ENCODE measurements at regions not wholly inside any gene's neighbourhood (a gene's known extent, or its start where the extent isn't known, plus 50 kb on each side); places are given as distances from the start of the nearest gene placed in this dataset.

DNA sequence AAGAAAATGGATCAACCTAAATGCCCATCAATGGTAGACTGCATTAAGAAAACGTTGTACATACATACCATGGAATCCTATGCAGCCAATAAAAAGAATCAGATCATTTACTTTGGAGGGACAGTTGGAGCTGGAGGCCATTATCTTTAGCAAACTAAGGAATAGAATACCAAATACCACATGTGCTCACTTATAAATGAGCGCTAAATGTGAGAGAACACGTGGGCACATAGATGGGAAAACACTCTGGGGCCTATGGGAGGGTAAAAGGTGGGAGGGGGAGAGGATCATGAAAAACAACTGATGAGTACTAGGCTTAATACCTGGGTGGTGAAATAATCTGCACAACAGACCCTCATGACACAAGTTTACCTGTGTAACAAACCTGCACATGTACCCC, 1729.9 kb upstream of the PCDH10 start:
- no peak overlapping the region for H3K4me3 ChIP-seq (IDR thresholded peaks at IDR 0.05; ENCODE audit: insufficient read depth, low read depth, low read length)

GRCh38 chr4:131426023-131426758, 1722.9 kb upstream of the PCDH10 start:
- no peak overlapping the region for H3K4me3 ChIP-seq (IDR thresholded peaks at IDR 0.05; ENCODE audit: insufficient read depth, low read depth, low read length)
- H3K9ac ChIP-seq: no peak overlapping the region
- no peaks in the 10 kb centered on the region for H3K79me2 ChIP-seq (ENCODE audit: insufficient read depth, low read depth)
- peaks cover 8% of the 10 kb centered on the region for H3K4me1 ChIP-seq (ENCODE audit: low read depth, poor library complexity, severe bottlenecking)
- H3K27ac ChIP-seq: no peak overlapping the region
- no peak overlapping the region for H3K4me2 ChIP-seq
- no peaks in the 10 kb centered on the region for H4K20me1 ChIP-seq (ENCODE audit: insufficient read depth)
- H3K27me3 ChIP-seq (ENCODE audit: insufficient read depth, low read depth): no peaks in the 10 kb centered on the region
- H2AFZ ChIP-seq (ENCODE audit: low read depth): no peak overlapping the region
- no peaks in the 10 kb centered on the region for H3K36me3 ChIP-seq (ENCODE audit: insufficient read depth)
- TF ChIP-seq, protein P1, sequence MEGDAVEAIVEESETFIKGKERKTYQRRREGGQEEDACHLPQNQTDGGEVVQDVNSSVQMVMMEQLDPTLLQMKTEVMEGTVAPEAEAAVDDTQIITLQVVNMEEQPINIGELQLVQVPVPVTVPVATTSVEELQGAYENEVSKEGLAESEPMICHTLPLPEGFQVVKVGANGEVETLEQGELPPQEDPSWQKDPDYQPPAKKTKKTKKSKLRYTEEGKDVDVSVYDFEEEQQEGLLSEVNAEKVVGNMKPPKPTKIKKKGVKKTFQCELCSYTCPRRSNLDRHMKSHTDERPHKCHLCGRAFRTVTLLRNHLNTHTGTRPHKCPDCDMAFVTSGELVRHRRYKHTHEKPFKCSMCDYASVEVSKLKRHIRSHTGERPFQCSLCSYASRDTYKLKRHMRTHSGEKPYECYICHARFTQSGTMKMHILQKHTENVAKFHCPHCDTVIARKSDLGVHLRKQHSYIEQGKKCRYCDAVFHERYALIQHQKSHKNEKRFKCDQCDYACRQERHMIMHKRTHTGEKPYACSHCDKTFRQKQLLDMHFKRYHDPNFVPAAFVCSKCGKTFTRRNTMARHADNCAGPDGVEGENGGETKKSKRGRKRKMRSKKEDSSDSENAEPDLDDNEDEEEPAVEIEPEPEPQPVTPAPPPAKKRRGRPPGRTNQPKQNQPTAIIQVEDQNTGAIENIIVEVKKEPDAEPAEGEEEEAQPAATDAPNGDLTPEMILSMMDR (conservative IDR thresholded peaks at IDR 0.05; ENCODE audit: low read depth, low read length): no peak

More for the DNA sequence above, 1729.9 kb upstream of the PCDH10 start:
- Histone ChIP-seq H3K27ac (no peak overlapping the region), H3K4me1 (ENCODE audit: low read depth, poor library complexity, severe bottlenecking) (no peaks in the 10 kb centered on the region), H3K36me3 (ENCODE audit: insufficient read depth) (no peaks in the 10 kb centered on the region), H3K9ac (no peak overlapping the region), H3K79me2 (ENCODE audit: insufficient read depth, low read depth) (no peaks in the 10 kb centered on the region), H3K4me2 (no peak overlapping the region), H3K27me3 (ENCODE audit: insufficient read depth, low read depth) (no peaks in the 10 kb centered on the region), H4K20me1 (ENCODE audit: insufficient read depth) (no peaks in the 10 kb centered on the region), H2AFZ (ENCODE audit: low read depth) (no peak overlapping the region)
- TF ChIP-seq, protein P1 (conservative IDR thresholded peaks at IDR 0.05; ENCODE audit: low read depth, low read length): no peak

- H3K4me3 ChIP-seq (IDR thresholded peaks at IDR 0.05; ENCODE audit: insufficient read depth, low read depth, low read length): no peak overlapping the region
- H3K27me3 ChIP-seq (ENCODE audit: insufficient read depth, low read depth): no peaks in the 10 kb centered on the region
- H3K4me2 ChIP-seq: no peak overlapping the region
- no peaks in the 10 kb centered on the region for H3K79me2 ChIP-seq (ENCODE audit: insufficient read depth, low read depth)
- TF ChIP-seq, protein P1 (conservative IDR thresholded peaks at IDR 0.05; ENCODE audit: low read depth, low read length): no peak
- no peak overlapping the region for H3K9ac ChIP-seq
- no peak overlapping the region for H3K27ac ChIP-seq
- peaks cover 12% of the 10 kb centered on the region for H3K4me1 ChIP-seq (ENCODE audit: low read depth, poor library complexity, severe bottlenecking)
- H4K20me1 ChIP-seq (ENCODE audit: insufficient read depth): no peaks in the 10 kb centered on the region
- H2AFZ ChIP-seq (ENCODE audit: low read depth): no peak overlapping the region
- no peaks in the 10 kb centered on the region for H3K36me3 ChIP-seq (ENCODE audit: insufficient read depth)
Observed at GRCh38 chr4:131427000-131427399, 1722.1 kb upstream of the PCDH10 start.

DNA sequence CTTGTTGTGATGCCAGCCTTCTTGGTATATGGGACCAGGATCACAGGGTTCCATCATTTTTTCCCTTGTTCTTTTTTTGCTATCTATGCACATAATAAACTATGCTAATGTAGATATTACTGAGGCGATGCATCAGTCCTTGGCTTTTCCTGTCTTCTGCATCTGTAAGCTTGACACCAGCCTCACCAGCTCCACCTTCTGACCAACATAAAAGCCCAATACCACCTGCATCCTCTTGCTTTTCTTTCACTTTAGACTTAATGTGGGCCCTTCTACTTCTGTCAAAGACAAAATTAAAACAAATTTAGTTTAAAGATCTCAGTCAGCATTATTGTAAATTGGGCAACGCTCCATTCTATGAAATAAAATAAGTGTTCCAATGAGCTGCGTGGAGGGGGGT, 1718.8 kb upstream of the PCDH10 start:
- TF ChIP-seq, protein P1 (conservative IDR thresholded peaks at IDR 0.05; ENCODE audit: low read depth, low read length): peak; percentile 64
- Histone ChIP-seq H2AFZ (ENCODE audit: low read depth) (peak overlapping the region; percentile 12; the same call in 1 of the 2 replicates), H3K36me3 (ENCODE audit: insufficient read depth) (no peaks in the 10 kb centered on the region), H3K9ac (no peak overlapping the region; the same call in 1 of the 2 replicates), H3K4me1 (ENCODE audit: low read depth, poor library complexity, severe bottlenecking) (peaks cover 12% of the 10 kb centered on the region), H3K79me2 (ENCODE audit: insufficient read depth, low read depth) (no peaks in the 10 kb centered on the region), H3K4me3 (IDR thresholded peaks at IDR 0.05; ENCODE audit: insufficient read depth, low read depth, low read length) (no peak overlapping the region), H4K20me1 (ENCODE audit: insufficient read depth) (no peaks in the 10 kb centered on the region), H3K27ac (peak overlapping the region; percentile 27; the same call in 1 of the 2 replicates), H3K4me2 (peak overlapping the region; percentile 49), H3K27me3 (ENCODE audit: insufficient read depth, low read depth) (no peaks in the 10 kb centered on the region)

Data from KMS-11 (cell line).